Peyer's patch (tissue), 4 donors: ENCODE measurements at regions not wholly inside any gene's neighbourhood (a gene's known extent, or its start where the extent isn't known, plus 50 kb on each side); places are given as distances from the start of the nearest gene placed in this dataset.

Source experiments
- POLR2A ChIP-seq, 2 donors: fragments of 450-650 bp; IDR thresholded peaks; one replicate each; pipeline ENCODE4 v1.5.1; 2017; ENCODE audit warnings: antibody characterized with exemption in 2 of 2, mild to moderate bottlenecking in 2 of 2, moderate library complexity in 2 of 2
- TF ChIP-seq, protein P1 (sequence below), 6 experiments: fragments of 450-650 bp in 4 of 6; fragments of 200-600 bp in 2 of 6; sonication (generic) in 1 of 6; IDR thresholded peaks; one replicate each; pipeline ENCODE4 v1.5.1; 2017 to 2019; ENCODE audit warnings: antibody characterized with exemption in 6 of 6, mild to moderate bottlenecking in 3 of 6, moderate library complexity in 1 of 6

DNA sequence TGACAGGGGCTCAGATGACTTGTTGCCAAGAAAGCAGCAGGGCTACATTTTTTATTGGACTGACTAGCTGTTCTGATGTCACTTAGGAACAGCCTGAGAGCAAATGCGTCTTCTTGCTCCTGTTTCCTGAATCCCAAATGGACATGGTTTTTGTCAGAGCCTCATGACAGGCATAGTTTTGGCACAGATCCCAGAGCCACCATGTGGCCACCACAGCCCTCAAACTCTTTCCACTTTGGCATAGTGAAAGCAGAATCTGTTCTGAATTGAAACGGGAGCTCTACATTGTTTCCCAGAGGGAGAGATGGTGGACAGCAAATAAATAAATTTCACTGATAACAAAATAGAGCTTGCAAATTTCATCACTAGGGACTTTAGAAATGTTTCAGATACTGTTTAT is 222.2 kb downstream of the C11orf87 start:
- TF ChIP-seq, protein P1, sequence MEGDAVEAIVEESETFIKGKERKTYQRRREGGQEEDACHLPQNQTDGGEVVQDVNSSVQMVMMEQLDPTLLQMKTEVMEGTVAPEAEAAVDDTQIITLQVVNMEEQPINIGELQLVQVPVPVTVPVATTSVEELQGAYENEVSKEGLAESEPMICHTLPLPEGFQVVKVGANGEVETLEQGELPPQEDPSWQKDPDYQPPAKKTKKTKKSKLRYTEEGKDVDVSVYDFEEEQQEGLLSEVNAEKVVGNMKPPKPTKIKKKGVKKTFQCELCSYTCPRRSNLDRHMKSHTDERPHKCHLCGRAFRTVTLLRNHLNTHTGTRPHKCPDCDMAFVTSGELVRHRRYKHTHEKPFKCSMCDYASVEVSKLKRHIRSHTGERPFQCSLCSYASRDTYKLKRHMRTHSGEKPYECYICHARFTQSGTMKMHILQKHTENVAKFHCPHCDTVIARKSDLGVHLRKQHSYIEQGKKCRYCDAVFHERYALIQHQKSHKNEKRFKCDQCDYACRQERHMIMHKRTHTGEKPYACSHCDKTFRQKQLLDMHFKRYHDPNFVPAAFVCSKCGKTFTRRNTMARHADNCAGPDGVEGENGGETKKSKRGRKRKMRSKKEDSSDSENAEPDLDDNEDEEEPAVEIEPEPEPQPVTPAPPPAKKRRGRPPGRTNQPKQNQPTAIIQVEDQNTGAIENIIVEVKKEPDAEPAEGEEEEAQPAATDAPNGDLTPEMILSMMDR (IDR thresholded peaks at IDR 0.05), result no peak
- TF ChIP-seq POLR2A (IDR thresholded peaks at IDR 0.05), result no peak
